Spinal cord (tissue), 9 donors: ENCODE measurements at regions not wholly inside any gene's neighbourhood (a gene's known extent, or its start where the extent isn't known, plus 50 kb on each side); places are given as distances from the start of the nearest gene placed in this dataset.

Source experiments
- DNase-seq, 6 donors: peaks; one replicate each; pipeline versions ENCODE4 v3.0.0 to v3.0.0-alpha.2; 2013 to 2015; ENCODE audit warnings: low spot score in 6 of 6, low read depth in 4 of 6
- H3K27ac ChIP-seq: one replicate; pipeline ENCODE4 v1.5.1; 2013; ENCODE audit warnings: low read depth, low read length, control low read depth
- H3K27me3 ChIP-seq: one replicate; pipeline ENCODE4 v1.6.1; 2013; ENCODE audit warnings: low read length; ENCODE audit not compliant: control insufficient read depth, insufficient read depth
- H3K36me3 ChIP-seq: one replicate; pipeline ENCODE4 v1.6.1; 2013; ENCODE audit warnings: low read length; ENCODE audit not compliant: control insufficient read depth, insufficient read depth
- H3K4me1 ChIP-seq: one replicate; pipeline ENCODE4 v1.6.1; 2013; ENCODE audit warnings: low read length; ENCODE audit not compliant: control insufficient read depth, insufficient read depth
- H3K4me3 ChIP-seq: one replicate; pipeline ENCODE4 v1.5.1; 2013; ENCODE audit warnings: low read depth, low read length, control low read depth
- H3K9me3 ChIP-seq: one replicate; pipeline ENCODE4 v1.6.1; 2013; ENCODE audit warnings: low read length; ENCODE audit not compliant: control insufficient read depth, insufficient read depth
- WGBS: methylation state at CpG from one replicate; pipeline ENCODE4 v1.1.5; 2013; ENCODE audit warnings: missing lambda C conversion rate; ENCODE audit not compliant: insufficient coverage; 5-methylcytosine and 5-hydroxymethylcytosine counted together
- donor health status: healthy.

- H3K27me3 ChIP-seq: no peaks in the 10 kb centered on the region
- H3K27ac ChIP-seq: no peak overlapping the region
- no CpG with 5 or more reads among the region's 2 CpGs for WGBS
- H3K4me3 ChIP-seq: no peak overlapping the region
- no peaks in the 10 kb centered on the region for H3K36me3 ChIP-seq
- DNase-seq: no peak
- no peaks in the 10 kb centered on the region for H3K4me1 ChIP-seq
- H3K9me3 ChIP-seq: no peaks in the 10 kb centered on the region
Observed at GRCh38 chr9:23477908-23478307, 348.1 kb downstream of the ELAVL2 start.

- H3K4me1 ChIP-seq: no peaks in the 10 kb centered on the region
- no CpG with 5 or more reads among the region's 1 CpG for WGBS
Observed at GRCh38 chr9:23483566-23483965, 342.5 kb downstream of the ELAVL2 start.

GRCh38 chr9:23492126-23493002, 333.7 kb downstream of the ELAVL2 start:
- DNase-seq: peak in 4 of 6 donors; percentile 36 to 80 (median 58)
- no peak overlapping the region for H3K4me3 ChIP-seq
- H3K4me1 ChIP-seq: no peaks in the 10 kb centered on the region
- no peaks in the 10 kb centered on the region for H3K36me3 ChIP-seq
- no peak overlapping the region for H3K27ac ChIP-seq
- 56% methylated on average over 3 of the region's 5 CpGs for WGBS
- no peaks in the 10 kb centered on the region for H3K9me3 ChIP-seq
- H3K27me3 ChIP-seq: no peaks in the 10 kb centered on the region

More at GRCh38 chr9:23483566-23483965, 342.5 kb downstream of the ELAVL2 start:
- Histone ChIP-seq H3K9me3 (no peaks in the 10 kb centered on the region), H3K27me3 (no peaks in the 10 kb centered on the region), H3K4me3 (no peak overlapping the region), H3K27ac (no peak overlapping the region), H3K36me3 (no peaks in the 10 kb centered on the region)
- DNase-seq: no peak

- Histone ChIP-seq H3K27ac (no peak overlapping the region), H3K4me1 (no peaks in the 10 kb centered on the region), H3K36me3 (no peaks in the 10 kb centered on the region), H3K9me3 (no peaks in the 10 kb centered on the region), H3K27me3 (no peaks in the 10 kb centered on the region), H3K4me3 (no peak overlapping the region)
- WGBS: 73% methylated on average over 3 of the region's 5 CpGs
- no peak for DNase-seq
Observed at GRCh38 chr9:23493219-23493618, 332.8 kb downstream of the ELAVL2 start.

- WGBS: no CpG with 5 or more reads among the region's 2 CpGs
- peak in 2 of 6 donors; percentile 55 to 83 for DNase-seq
- Histone ChIP-seq H3K27me3 (no peaks in the 10 kb centered on the region), H3K4me3 (no peak overlapping the region), H3K36me3 (no peaks in the 10 kb centered on the region), H3K9me3 (no peaks in the 10 kb centered on the region), H3K27ac (no peak overlapping the region), H3K4me1 (no peaks in the 10 kb centered on the region)
Observed at GRCh38 chr9:23496489-23497136, 329.4 kb downstream of the ELAVL2 start.

- DNase-seq: peak in 1 of 6 donors; percentile 38
- H3K9me3 ChIP-seq: no peaks in the 10 kb centered on the region
- H3K27ac ChIP-seq: no peak overlapping the region
- no peaks in the 10 kb centered on the region for H3K27me3 ChIP-seq
- no peaks in the 10 kb centered on the region for H3K36me3 ChIP-seq
- H3K4me3 ChIP-seq: no peak overlapping the region
- 74% methylated on average over 3 of the region's 4 CpGs for WGBS
- no peaks in the 10 kb centered on the region for H3K4me1 ChIP-seq
Observed at GRCh38 chr9:23497137-23497504, 328.9 kb downstream of the ELAVL2 start.

- H3K4me3 ChIP-seq: no peak overlapping the region
- no peaks in the 10 kb centered on the region for H3K36me3 ChIP-seq
- WGBS: no CpG with 5 or more reads among the region's 1 CpG
- peaks cover 1% of the 10 kb centered on the region for H3K9me3 ChIP-seq
- no peaks in the 10 kb centered on the region for H3K4me1 ChIP-seq
- no peak overlapping the region for H3K27ac ChIP-seq
- H3K27me3 ChIP-seq: no peaks in the 10 kb centered on the region
- no peak for DNase-seq
Observed at GRCh38 chr9:23502004-23502403, 324.0 kb downstream of the ELAVL2 start.

GRCh38 chr9:23522952-23523351, 303.1 kb downstream of the ELAVL2 start:
- Histone ChIP-seq H3K4me3 (no peak overlapping the region), H3K27me3 (no peaks in the 10 kb centered on the region), H3K4me1 (no peaks in the 10 kb centered on the region), H3K9me3 (no peaks in the 10 kb centered on the region), H3K27ac (no peak overlapping the region), H3K36me3 (no peaks in the 10 kb centered on the region)
- DNase-seq: no peak
- no CpG with 5 or more reads among the region's 3 CpGs for WGBS

GRCh38 chr9:23524607-23525155, 301.4 kb downstream of the ELAVL2 start:
- Histone ChIP-seq H3K36me3 (no peaks in the 10 kb centered on the region), H3K4me3 (no peak overlapping the region), H3K27me3 (no peaks in the 10 kb centered on the region), H3K4me1 (no peaks in the 10 kb centered on the region), H3K27ac (no peak overlapping the region), H3K9me3 (no peaks in the 10 kb centered on the region)
- WGBS: no CpG with 5 or more reads among the region's 2 CpGs
- DNase-seq: no peak
